ENCODE measurements at regions not wholly inside any gene's neighbourhood (a gene's known extent, or its start where the extent isn't known, plus 50 kb on each side); places are given as distances from the start of the nearest gene placed in this dataset.

GRCh38 chr15:66946578-66947164, 118.7 kb upstream of the SMAD3 start:
- Histone ChIP-seq H3K79me2 (ENCODE audit: insufficient read depth, low read length) (no peaks in the 10 kb centered on the region), H3K27me3 (ENCODE audit: insufficient read depth, low read length) (no peaks in the 10 kb centered on the region), H2AFZ (ENCODE audit: low read depth, low read length, poor library complexity, severe bottlenecking) (no peak overlapping the region), H4K20me1 (ENCODE audit: insufficient read depth) (no peaks in the 10 kb centered on the region), H3K4me3 (replicated peaks in 1 of 2; ENCODE audit: low read depth in 1 of 2, low read length in 2 of 2) (no peak overlapping the region), H3K36me3 (ENCODE audit: control insufficient read depth in 1 of 2, insufficient read depth in 2 of 2, low read length in 2 of 2) (no peaks in the 10 kb centered on the region), H3K27ac (ENCODE audit: low read depth, low read length) (no peak overlapping the region), H3K9me3 (ENCODE audit: control insufficient read depth in 1 of 2, insufficient read depth in 1 of 2, low read depth in 1 of 2, low read length in 2 of 2) (no peaks in the 10 kb centered on the region), H3K9ac (ENCODE audit: low read length) (no peak overlapping the region), H3K4me1 (ENCODE audit: control insufficient read depth in 1 of 2, insufficient read depth in 2 of 2, low read length in 2 of 2) (peaks cover 6 to 26% of the 10 kb centered on the region in 2 experiments), H3K4me2 (ENCODE audit: low read length) (peak overlapping the region; percentile 26; the same call in 1 of the 2 replicates), H3K9me2 (ENCODE audit: insufficient read depth) (no peaks in the 10 kb centered on the region)
- ChIA-PET RAD21 (ENCODE audit: low non-redundant PET in 1 of 2, low total read pairs in 2 of 2, uncharacterized antibody in 2 of 2, unreplicated experiment in 2 of 2) (interaction anchor here (0.6 to 2.1 kb wide), 18 partner anchors 80 to 1208 kb away, joined by 3 to 13 read pairs (median 4); no protein-coding TSS in a partner anchor), POLR2A (interaction anchor here (1.2 kb wide), 1 partner anchor 358 kb away, joined by 3 read pairs; no protein-coding TSS in a partner anchor), CTCF (interaction anchor here (0.6 to 2.1 kb wide), 28 partner anchors 15 to 917 kb away, joined by 3 to 43 read pairs (median 4); partner anchors contain the start of gene SMAD3)
- intact Hi-C loops (cut with micrococcal nuclease): loop anchor here (1.0 to 10.0 kb wide), 5 partner anchors 96 to 886 kb away; no protein-coding TSS in a partner anchor
- TF ChIP-seq JUND (IDR thresholded peaks at IDR 0.05) (no peak), POLR2AphosphoS5 (IDR thresholded peaks at IDR 0.05; ENCODE audit: low read depth, low read length) (no peak), EGR1 (IDR thresholded peaks at IDR 0.05; ENCODE audit: low read depth) (no peak), YY1 (IDR thresholded peaks at IDR 0.05; ENCODE audit: extremely low read depth, insufficient replicate concordance, low read depth, low read length) (no peak), SRF (IDR thresholded peaks at IDR 0.05; ENCODE audit: low read depth) (no peak), ELF1 (IDR thresholded peaks at IDR 0.05; ENCODE audit: borderline replicate concordance, low read depth) (no peak), ZNF274 (IDR thresholded peaks at IDR 0.05; ENCODE audit: low read depth, low read length) (no peak), RAD21 (IDR thresholded peaks at IDR 0.05; ENCODE audit: low read depth) (peak; percentile 98), MAX (IDR thresholded peaks at IDR 0.05) (no peak), CTCF (IDR thresholded peaks at IDR 0.05 in 2 of 3, conservative IDR thresholded peaks at IDR 0.05 in 1 of 3; ENCODE audit: borderline replicate concordance in 1 of 3, insufficient read depth in 1 of 3, low read depth in 2 of 3, low read length in 2 of 3) (peak; percentile 81 to 96 (median 87))
- ATAC-seq (peak; percentile 77), DNase-seq (ENCODE audit: low read depth, low spot score) (peak; percentile 49)
- no TSS peak for BruUV-seq (replicated peaks)
